H7 (cell line): ENCODE measurements at regions not wholly inside any gene's neighbourhood (a gene's known extent, or its start where the extent isn't known, plus 50 kb on each side); places are given as distances from the start of the nearest gene placed in this dataset.
"Not testable (repeated sequence)": the region's sequence is repeated elsewhere in the genome, so short reads cannot be mapped to it uniquely, and the experiment has no call there.

Source experiments
- DNase-seq: peaks from one replicate; pipeline ENCODE4 v3.0.0; 2012
- H3K27me3 ChIP-seq: 2 replicates; pipeline ENCODE4 v1.6.0; 2011; ENCODE audit warnings: mild to moderate bottlenecking, low read length; ENCODE audit not compliant: control insufficient read depth, insufficient read depth
- H3K36me3 ChIP-seq: replicated peaks from 2 replicates; pipeline ENCODE4 v1.5.1; 2011; ENCODE audit warnings: low read length; ENCODE audit not compliant: control insufficient read depth, insufficient read depth
- H3K4me3 ChIP-seq: 2 replicates; pipeline ENCODE4 v1.5.1; 2011; ENCODE audit warnings: low read depth, mild to moderate bottlenecking, control low read depth, low read length, moderate library complexity; ENCODE audit not compliant: insufficient read depth

- DNase-seq: no peak
- H3K4me3 ChIP-seq: no peak overlapping the region
- no peaks in the 10 kb centered on the region for H3K27me3 ChIP-seq
- no peaks in the 10 kb centered on the region for H3K36me3 ChIP-seq
These were observed 70.1 kb upstream of the EDEM3 start for GRCh38 chr1:184824691-184825323.

GRCh38 chr1:184823080-184823479 lies 68.4 kb upstream of the EDEM3 start:
- no peaks in the 10 kb centered on the region for H3K27me3 ChIP-seq
- no peaks in the 10 kb centered on the region for H3K36me3 ChIP-seq
- no peak for DNase-seq
- H3K4me3 ChIP-seq: no peak overlapping the region

GRCh38 chr1:184822267-184822666 lies 67.6 kb upstream of the EDEM3 start:
- H3K27me3 ChIP-seq: no peaks in the 10 kb centered on the region
- H3K4me3 ChIP-seq: no peak overlapping the region
- no peaks in the 10 kb centered on the region for H3K36me3 ChIP-seq
- DNase-seq: no peak

GRCh38 chr1:184821658-184822057 lies 67.0 kb upstream of the EDEM3 start:
- H3K4me3 ChIP-seq: no peak overlapping the region
- no peaks in the 10 kb centered on the region for H3K27me3 ChIP-seq
- no peaks in the 10 kb centered on the region for H3K36me3 ChIP-seq
- DNase-seq: no peak

- Histone ChIP-seq H3K36me3 (no peaks in the 10 kb centered on the region), H3K27me3 (no peaks in the 10 kb centered on the region), H3K4me3 (no peak overlapping the region)
- DNase-seq: no peak
These were observed 66.3 kb upstream of the EDEM3 start for GRCh38 chr1:184820956-184821355.

GRCh38 chr1:184820218-184820750 lies 65.6 kb upstream of the EDEM3 start:
- no peak for DNase-seq
- H3K36me3 ChIP-seq: no peaks in the 10 kb centered on the region
- no peaks in the 10 kb centered on the region for H3K27me3 ChIP-seq
- no peak overlapping the region for H3K4me3 ChIP-seq

- no peak for DNase-seq
- Histone ChIP-seq H3K4me3 (no peak overlapping the region), H3K36me3 (no peaks in the 10 kb centered on the region), H3K27me3 (no peaks in the 10 kb centered on the region)
These were observed 64.0 kb upstream of the EDEM3 start for GRCh38 chr1:184818646-184819045.

GRCh38 chr1:184817003-184817402 lies 62.3 kb upstream of the EDEM3 start:
- H3K36me3 ChIP-seq, DNase-seq, H3K4me3 ChIP-seq, H3K27me3 ChIP-seq: not testable (repeated sequence)

- Histone ChIP-seq H3K4me3 (no peak overlapping the region), H3K27me3 (no peaks in the 10 kb centered on the region), H3K36me3 (no peaks in the 10 kb centered on the region)
- DNase-seq: no peak
These were observed 59.0 kb upstream of the EDEM3 start for GRCh38 chr1:184813528-184814089.

GRCh38 chr1:184811439-184812111 lies 56.9 kb upstream of the EDEM3 start:
- Histone ChIP-seq H3K27me3 (no peaks in the 10 kb centered on the region), H3K4me3 (no peak overlapping the region), H3K36me3 (no peaks in the 10 kb centered on the region)
- DNase-seq: no peak

- Histone ChIP-seq H3K4me3 (no peak overlapping the region), H3K36me3 (no peaks in the 10 kb centered on the region), H3K27me3 (no peaks in the 10 kb centered on the region)
- no peak for DNase-seq
These were observed 56.2 kb upstream of the EDEM3 start for GRCh38 chr1:184810735-184811343.

- Histone ChIP-seq H3K27me3 (no peaks in the 10 kb centered on the region; the same call in 1 of the 2 replicates), H3K36me3 (no peaks in the 10 kb centered on the region; the same call in 1 of the 2 replicates), H3K4me3 (no peak overlapping the region)
- no peak for DNase-seq
These were observed 51.7 kb upstream of the EDEM3 start for GRCh38 chr1:184806296-184806721.

- no peaks in the 10 kb centered on the region; the same call in 1 of the 2 replicates for H3K36me3 ChIP-seq
- H3K4me3 ChIP-seq: no peak overlapping the region
- H3K27me3 ChIP-seq: no peaks in the 10 kb centered on the region; the same call in 1 of the 2 replicates
- peak; percentile 84 for DNase-seq
These were observed 51.1 kb upstream of the EDEM3 start for GRCh38 chr1:184805667-184806295.
